IMR-90 (cell line): ENCODE measurements at regions not wholly inside any gene's neighbourhood (a gene's known extent, or its start where the extent isn't known, plus 50 kb on each side); places are given as distances from the start of the nearest gene placed in this dataset.

ENCODE experiments used
- ATAC-seq: fragments of 200-7000 bp; cut with Tn5 transposase; 2 replicates; pipeline ENCODE4 v1.9.1; 2020; ENCODE audit warnings: low read depth, mild to moderate bottlenecking, moderate library complexity
- BruUV-seq: library from RNA; stranded (reverse); fragments of 400-500 nt; replicated peaks from 2 replicates; lab custom pipeline; 2021; lab: Mats Ljungman, UMichigan
- CTCF ChIA-PET: fragments of 300-600 bp; formaldehyde crosslinking; extraction: SDS; loops from one replicate; lab custom pipeline; 2021; ENCODE audit warnings: antibody characterized with exemption; lab: Yijun Ruan, JAX
- POLR2A ChIA-PET: fragments of 300-600 bp; sonication (Branson Sonifier 250); formaldehyde crosslinking; loops from one replicate; lab custom pipeline; 2022; ENCODE audit warnings: antibody characterized with exemption; ENCODE audit not compliant: unreplicated experiment; lab: Charles Lee
- DNase-seq: peaks from one replicate; pipeline ENCODE4 v3.0.0; 2013
- H2AFZ ChIP-seq: replicated peaks from 2 replicates; pipeline ENCODE3; 2013; ENCODE audit warnings: low read length, mild to moderate bottlenecking; ENCODE audit not compliant: poor library complexity
- H2AK5ac ChIP-seq: 2 replicates; pipeline ENCODE4 v1.6.1; 2013; ENCODE audit warnings: low read depth, low read length, inconsistent platforms
- H2AK9ac ChIP-seq: replicated peaks from 2 replicates; pipeline ENCODE3; 2013; ENCODE audit warnings: mild to moderate bottlenecking, low read depth, low read length, moderate library complexity; ENCODE audit not compliant: poor library complexity
- H2BK120ac ChIP-seq: 2 replicates; pipeline ENCODE4 v1.6.1; 2013; ENCODE audit warnings: low read depth, low read length, inconsistent platforms
- H2BK15ac ChIP-seq: 3 replicates; pipeline ENCODE4 v1.6.1; 2013; ENCODE audit warnings: low read depth, low read length, inconsistent platforms
- H2BK20ac ChIP-seq: 2 replicates; pipeline ENCODE4 v1.6.1; 2013; ENCODE audit warnings: low read depth, mild to moderate bottlenecking, inconsistent platforms, low read length, moderate library complexity
- H2BK5ac ChIP-seq: 2 replicates; pipeline ENCODE4 v1.6.1; 2013; ENCODE audit warnings: mild to moderate bottlenecking, low read depth, low read length, inconsistent platforms; ENCODE audit not compliant: poor library complexity, severe bottlenecking
- H3K14ac ChIP-seq: replicated peaks from 2 replicates; pipeline ENCODE4 v1.6.1; 2013; ENCODE audit warnings: low read depth, low read length, inconsistent platforms
- H3K18ac ChIP-seq: 2 replicates; pipeline ENCODE4 v1.6.1; 2013; ENCODE audit warnings: low read depth, low read length, control low read depth
- H3K23ac ChIP-seq: 2 replicates; pipeline ENCODE4 v1.6.1; 2013; ENCODE audit warnings: low read depth, low read length, inconsistent platforms
- H3K27ac ChIP-seq: 2 replicates; pipeline ENCODE4 v1.5.1; 2013; ENCODE audit warnings: mild to moderate bottlenecking, control low read depth, low read length; ENCODE audit not compliant: insufficient read depth
- H3K27me3 ChIP-seq: 2 replicates; pipeline ENCODE4 v1.6.1; 2013; ENCODE audit warnings: low read length; ENCODE audit not compliant: control insufficient read depth, insufficient read depth
- H3K36me3 ChIP-seq: 2 replicates; pipeline ENCODE4 v1.6.1; 2013; ENCODE audit warnings: low read length, mixed read lengths; ENCODE audit not compliant: control insufficient read depth, insufficient read depth
- H3K4ac ChIP-seq: 2 replicates; pipeline ENCODE4 v1.6.1; 2013; ENCODE audit warnings: low read depth, low read length, inconsistent platforms
- H3K4me1 ChIP-seq: 2 replicates; pipeline ENCODE4 v1.6.1; 2013; ENCODE audit warnings: low read length, mixed read lengths; ENCODE audit not compliant: control insufficient read depth, insufficient read depth
- H3K4me2 ChIP-seq: 2 replicates; pipeline ENCODE4 v1.6.1; 2013; ENCODE audit warnings: low read depth, mild to moderate bottlenecking, control low read depth, low read length, moderate library complexity
- H3K4me3 ChIP-seq: 2 replicates; pipeline ENCODE4 v1.5.1; 2013; ENCODE audit warnings: low read depth, mild to moderate bottlenecking, control low read depth, low read length, moderate library complexity; ENCODE audit not compliant: insufficient read depth
- H3K56ac ChIP-seq: 2 replicates; pipeline ENCODE4 v1.6.1; 2013; ENCODE audit warnings: low read length, inconsistent platforms; ENCODE audit not compliant: insufficient read depth; ENCODE audit errors: extremely low read depth
- H3K79me1 ChIP-seq, 2 experiments: 2 replicates each; pipeline ENCODE4 v1.6.1; 2013; ENCODE audit warnings: low read length in 2 of 2, inconsistent platforms in 1 of 2, low read depth in 1 of 2
- H3K9ac ChIP-seq: 2 replicates; pipeline ENCODE4 v1.6.1; 2013; ENCODE audit warnings: low read depth, low read length, control low read depth
- H3K9me1 ChIP-seq: 2 replicates; pipeline ENCODE4 v1.6.1; 2013; ENCODE audit warnings: low read length, inconsistent platforms; ENCODE audit not compliant: insufficient read depth
- H3K9me3 ChIP-seq: 2 replicates; pipeline ENCODE4 v1.6.1; 2013; ENCODE audit warnings: low read length; ENCODE audit not compliant: control insufficient read depth, insufficient read depth
- H4K20me1 ChIP-seq: 2 replicates; pipeline ENCODE4 v1.6.1; 2013; ENCODE audit warnings: low read length, inconsistent platforms; ENCODE audit not compliant: insufficient read depth
- H4K5ac ChIP-seq: 2 replicates; pipeline ENCODE4 v1.6.1; 2013; ENCODE audit warnings: mild to moderate bottlenecking, low read depth, low read length, control low read depth
- H4K8ac ChIP-seq, 2 experiments: 2 replicates each; pipeline ENCODE4 v1.6.1; 2013; ENCODE audit warnings: low read depth in 2 of 2, low read length in 2 of 2, control low read depth in 1 of 2, inconsistent platforms in 1 of 2
- H4K91ac ChIP-seq: 2 replicates; pipeline ENCODE4 v1.6.1; 2013; ENCODE audit warnings: low read depth, low read length, inconsistent platforms; ENCODE audit not compliant: insufficient read depth
- BHLHE40 ChIP-seq: fragments of 150-350 bp; IDR thresholded peaks from 2 replicates; pipeline ENCODE4 v1.6.1; 2016; ENCODE audit warnings: mild to moderate bottlenecking, low read depth, low read length
- CHD1 ChIP-seq: IDR thresholded peaks from 2 replicates; pipeline ENCODE4 v1.6.1; 2012; ENCODE audit warnings: low read depth, low read length, improper control_type of control experiment
- MAFK ChIP-seq: IDR thresholded peaks from 2 replicates; pipeline ENCODE4 v1.6.1; 2012; ENCODE audit warnings: low read depth, low read length, improper control_type of control experiment
- NFE2L2 ChIP-seq: fragments of 150-350 bp; IDR thresholded peaks from 2 replicates; pipeline ENCODE4 v1.6.1; 2016; ENCODE audit warnings: low read depth, mild to moderate bottlenecking, low read length
- POLR2A ChIP-seq: IDR thresholded peaks from 2 replicates; pipeline ENCODE4 v1.6.1; 2012; ENCODE audit warnings: mild to moderate bottlenecking, low read depth, low read length
- RFX5 ChIP-seq: IDR thresholded peaks from 2 replicates; pipeline ENCODE4 v1.8.0; 2012; ENCODE audit warnings: low read depth, mild to moderate bottlenecking, low read length, moderate library complexity
- SMC3 ChIP-seq: fragments of 150-350 bp; IDR thresholded peaks from 2 replicates; pipeline ENCODE4 v1.6.1; 2016; ENCODE audit warnings: low read depth, mild to moderate bottlenecking, antibody characterized with exemption, low read length, moderate library complexity
- WGBS, 2 experiments: methylation state at CpG; one replicate each; pipeline versions ENCODE4 v1.1.5 to v1.1.7; 2013; ENCODE audit warnings: missing lambda C conversion rate in 2 of 2; ENCODE audit not compliant: insufficient read length in 1 of 2; ENCODE audit errors: extremely low coverage in 2 of 2; 5-methylcytosine and 5-hydroxymethylcytosine counted together
- dilution Hi-C: fragments of 300-500 bp; cut with HindIII; formaldehyde crosslinking; loops from one replicate; pipeline ENCODE4 v1.14.3; 2018; ENCODE audit warnings: low sequenced_read_pairs; ENCODE audit not compliant: unreplicated experiment
- in situ Hi-C: fragments of 300-500 bp; cut with MboI; formaldehyde crosslinking; loops from 3 replicates; pipeline ENCODE4 v1.14.3; 2019; ENCODE audit warnings: low sequenced_read_pairs, inconsistent platforms, mixed read lengths
- intact Hi-C: fragments of 100-400 bp; cut with micrococcal nuclease; formaldehyde crosslinking; loops from 2 replicates; pipeline ENCODE4 v1.10.0; 2022

- DNase-seq (no peak), ATAC-seq (no peak)
- H3K14ac ChIP-seq = no peak overlapping the region
- no peak overlapping the region for H3K56ac ChIP-seq
- H3K79me1 ChIP-seq = no peaks in the 10 kb centered on the region
- no peaks in the 10 kb centered on the region for H3K36me3 ChIP-seq
- CTCF ChIA-PET = no interaction called here
- no peak overlapping the region for H4K5ac ChIP-seq
- intact Hi-C loops (no loop called here), in situ Hi-C loops (no loop called here), dilution Hi-C loops (no loop called here)
- 91% methylated on average over 9 of the region's 19 CpGs; no CpG with 5 or more reads in 1 of the 2 experiments for WGBS, 2 experiments
- no peak overlapping the region for H2BK5ac ChIP-seq
- H3K4ac ChIP-seq = no peak overlapping the region
- no peak overlapping the region for H4K91ac ChIP-seq
- no peak for TF ChIP-seq MAFK
- TF ChIP-seq NFE2L2 = no peak
- TF ChIP-seq RFX5 = no peak
- no peak for TF ChIP-seq POLR2A
- no peak for TF ChIP-seq SMC3
- no peak for TF ChIP-seq BHLHE40
- no peak for TF ChIP-seq CHD1
- no peak overlapping the region for H2AK9ac ChIP-seq
- H2AFZ ChIP-seq = no peak overlapping the region
- no peak overlapping the region for H2BK120ac ChIP-seq
- H3K9me1 ChIP-seq = no peaks in the 10 kb centered on the region
- H2AK5ac ChIP-seq = no peak overlapping the region
- POLR2A ChIA-PET = no interaction called here
- H3K27me3 ChIP-seq = no peaks in the 10 kb centered on the region
- no peak overlapping the region for H4K8ac ChIP-seq
- H3K4me3 ChIP-seq = no peak overlapping the region
- no peak overlapping the region for H3K4me2 ChIP-seq
- H3K18ac ChIP-seq = no peak overlapping the region
- H3K27ac ChIP-seq = no peak overlapping the region
- H3K4me1 ChIP-seq = no peaks in the 10 kb centered on the region
- no peak overlapping the region for H3K23ac ChIP-seq
- BruUV-seq = no TSS peak
- no peak overlapping the region for H2BK20ac ChIP-seq
- peaks cover 42% of the 10 kb centered on the region for H3K9me3 ChIP-seq
- H4K20me1 ChIP-seq = no peaks in the 10 kb centered on the region
- H2BK15ac ChIP-seq = no peak overlapping the region
- no peak overlapping the region for H3K9ac ChIP-seq
Measured at GRCh38 chr13:112202266-112202665, 135.3 kb downstream of the SOX1 start.
